ENCODE measurements at regions not wholly inside any gene's neighbourhood (a gene's known extent, or its start where the extent isn't known, plus 50 kb on each side); places are given as distances from the start of the nearest gene placed in this dataset.

DNA sequence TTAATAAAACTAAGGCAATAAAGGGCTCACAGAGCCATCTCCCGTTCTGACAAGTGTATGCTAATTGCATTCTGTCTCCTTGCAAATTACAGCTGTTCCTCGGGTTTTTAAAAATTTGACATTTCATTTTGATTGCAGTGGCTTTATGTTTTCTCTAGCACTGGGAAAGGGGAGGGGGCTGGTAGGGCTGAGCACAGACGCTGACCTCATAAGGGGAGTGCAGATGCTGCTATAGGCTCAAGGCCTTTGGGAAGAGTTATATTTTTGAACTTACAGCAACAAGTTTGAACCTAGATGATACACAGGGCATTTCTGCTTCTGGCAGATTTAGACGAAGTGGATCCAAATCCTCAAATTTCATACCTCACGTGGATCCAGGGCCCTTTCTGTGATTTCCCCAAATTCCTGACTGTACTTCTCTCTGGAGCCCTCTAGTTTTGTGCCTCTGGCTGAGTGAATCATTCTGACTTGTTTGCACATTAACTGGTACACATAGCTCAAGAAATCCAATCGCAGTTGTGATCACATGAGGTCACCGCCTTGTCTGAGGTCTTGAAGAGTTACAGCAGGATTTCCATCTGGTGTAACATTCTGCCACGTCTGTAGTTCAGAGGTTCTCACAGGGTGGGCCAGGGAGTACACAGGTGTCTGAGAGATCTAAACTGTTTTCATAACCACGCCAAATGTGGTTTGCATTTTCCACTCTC, 230.3 kb downstream of the C1orf94 start:
- no peak for DNase-seq (ENCODE audit: low spot score)
- TF ChIP-seq, protein P1, sequence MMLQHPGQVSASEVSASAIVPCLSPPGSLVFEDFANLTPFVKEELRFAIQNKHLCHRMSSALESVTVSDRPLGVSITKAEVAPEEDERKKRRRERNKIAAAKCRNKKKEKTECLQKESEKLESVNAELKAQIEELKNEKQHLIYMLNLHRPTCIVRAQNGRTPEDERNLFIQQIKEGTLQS (IDR thresholded peaks at IDR 0.05): no peak
- TF ChIP-seq NR2F2 (IDR thresholded peaks at IDR 0.05): no peak
- no peak for TF ChIP-seq FOXA1 (IDR thresholded peaks at IDR 0.05)
- TF ChIP-seq HNF4A (conservative IDR thresholded peaks at IDR 0.05): no peak
- TF ChIP-seq EGR1 (IDR thresholded peaks at IDR 0.05; ENCODE audit: low read depth in 2 of 2): no peak
- TF ChIP-seq, protein P2, sequence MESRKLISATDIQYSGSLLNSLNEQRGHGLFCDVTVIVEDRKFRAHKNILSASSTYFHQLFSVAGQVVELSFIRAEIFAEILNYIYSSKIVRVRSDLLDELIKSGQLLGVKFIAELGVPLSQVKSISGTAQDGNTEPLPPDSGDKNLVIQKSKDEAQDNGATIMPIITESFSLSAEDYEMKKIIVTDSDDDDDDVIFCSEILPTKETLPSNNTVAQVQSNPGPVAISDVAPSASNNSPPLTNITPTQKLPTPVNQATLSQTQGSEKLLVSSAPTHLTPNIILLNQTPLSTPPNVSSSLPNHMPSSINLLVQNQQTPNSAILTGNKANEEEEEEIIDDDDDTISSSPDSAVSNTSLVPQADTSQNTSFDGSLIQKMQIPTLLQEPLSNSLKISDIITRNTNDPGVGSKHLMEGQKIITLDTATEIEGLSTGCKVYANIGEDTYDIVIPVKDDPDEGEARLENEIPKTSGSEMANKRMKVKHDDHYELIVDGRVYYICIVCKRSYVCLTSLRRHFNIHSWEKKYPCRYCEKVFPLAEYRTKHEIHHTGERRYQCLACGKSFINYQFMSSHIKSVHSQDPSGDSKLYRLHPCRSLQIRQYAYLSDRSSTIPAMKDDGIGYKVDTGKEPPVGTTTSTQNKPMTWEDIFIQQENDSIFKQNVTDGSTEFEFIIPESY (IDR thresholded peaks at IDR 0.05): no peak
- no peak for TF ChIP-seq YY1 (IDR thresholded peaks at IDR 0.05)
- TF ChIP-seq HNF4G (IDR thresholded peaks at IDR 0.05): no peak
- TF ChIP-seq, protein P3, sequence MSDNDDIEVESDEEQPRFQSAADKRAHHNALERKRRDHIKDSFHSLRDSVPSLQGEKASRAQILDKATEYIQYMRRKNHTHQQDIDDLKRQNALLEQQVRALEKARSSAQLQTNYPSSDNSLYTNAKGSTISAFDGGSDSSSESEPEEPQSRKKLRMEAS (IDR thresholded peaks at IDR 0.05): no peak
- TF ChIP-seq, protein P4, sequence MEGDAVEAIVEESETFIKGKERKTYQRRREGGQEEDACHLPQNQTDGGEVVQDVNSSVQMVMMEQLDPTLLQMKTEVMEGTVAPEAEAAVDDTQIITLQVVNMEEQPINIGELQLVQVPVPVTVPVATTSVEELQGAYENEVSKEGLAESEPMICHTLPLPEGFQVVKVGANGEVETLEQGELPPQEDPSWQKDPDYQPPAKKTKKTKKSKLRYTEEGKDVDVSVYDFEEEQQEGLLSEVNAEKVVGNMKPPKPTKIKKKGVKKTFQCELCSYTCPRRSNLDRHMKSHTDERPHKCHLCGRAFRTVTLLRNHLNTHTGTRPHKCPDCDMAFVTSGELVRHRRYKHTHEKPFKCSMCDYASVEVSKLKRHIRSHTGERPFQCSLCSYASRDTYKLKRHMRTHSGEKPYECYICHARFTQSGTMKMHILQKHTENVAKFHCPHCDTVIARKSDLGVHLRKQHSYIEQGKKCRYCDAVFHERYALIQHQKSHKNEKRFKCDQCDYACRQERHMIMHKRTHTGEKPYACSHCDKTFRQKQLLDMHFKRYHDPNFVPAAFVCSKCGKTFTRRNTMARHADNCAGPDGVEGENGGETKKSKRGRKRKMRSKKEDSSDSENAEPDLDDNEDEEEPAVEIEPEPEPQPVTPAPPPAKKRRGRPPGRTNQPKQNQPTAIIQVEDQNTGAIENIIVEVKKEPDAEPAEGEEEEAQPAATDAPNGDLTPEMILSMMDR (IDR thresholded peaks at IDR 0.05; ENCODE audit: low read depth, low read length, missing input control): no peak
- no peak for TF ChIP-seq RAD21 (IDR thresholded peaks at IDR 0.05)
- no peak for TF ChIP-seq RXRA (IDR thresholded peaks at IDR 0.05)
- TF ChIP-seq, protein P5, sequence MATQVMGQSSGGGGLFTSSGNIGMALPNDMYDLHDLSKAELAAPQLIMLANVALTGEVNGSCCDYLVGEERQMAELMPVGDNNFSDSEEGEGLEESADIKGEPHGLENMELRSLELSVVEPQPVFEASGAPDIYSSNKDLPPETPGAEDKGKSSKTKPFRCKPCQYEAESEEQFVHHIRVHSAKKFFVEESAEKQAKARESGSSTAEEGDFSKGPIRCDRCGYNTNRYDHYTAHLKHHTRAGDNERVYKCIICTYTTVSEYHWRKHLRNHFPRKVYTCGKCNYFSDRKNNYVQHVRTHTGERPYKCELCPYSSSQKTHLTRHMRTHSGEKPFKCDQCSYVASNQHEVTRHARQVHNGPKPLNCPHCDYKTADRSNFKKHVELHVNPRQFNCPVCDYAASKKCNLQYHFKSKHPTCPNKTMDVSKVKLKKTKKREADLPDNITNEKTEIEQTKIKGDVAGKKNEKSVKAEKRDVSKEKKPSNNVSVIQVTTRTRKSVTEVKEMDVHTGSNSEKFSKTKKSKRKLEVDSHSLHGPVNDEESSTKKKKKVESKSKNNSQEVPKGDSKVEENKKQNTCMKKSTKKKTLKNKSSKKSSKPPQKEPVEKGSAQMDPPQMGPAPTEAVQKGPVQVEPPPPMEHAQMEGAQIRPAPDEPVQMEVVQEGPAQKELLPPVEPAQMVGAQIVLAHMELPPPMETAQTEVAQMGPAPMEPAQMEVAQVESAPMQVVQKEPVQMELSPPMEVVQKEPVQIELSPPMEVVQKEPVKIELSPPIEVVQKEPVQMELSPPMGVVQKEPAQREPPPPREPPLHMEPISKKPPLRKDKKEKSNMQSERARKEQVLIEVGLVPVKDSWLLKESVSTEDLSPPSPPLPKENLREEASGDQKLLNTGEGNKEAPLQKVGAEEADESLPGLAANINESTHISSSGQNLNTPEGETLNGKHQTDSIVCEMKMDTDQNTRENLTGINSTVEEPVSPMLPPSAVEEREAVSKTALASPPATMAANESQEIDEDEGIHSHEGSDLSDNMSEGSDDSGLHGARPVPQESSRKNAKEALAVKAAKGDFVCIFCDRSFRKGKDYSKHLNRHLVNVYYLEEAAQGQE (IDR thresholded peaks at IDR 0.05): no peak
- TF ChIP-seq SP1 (IDR thresholded peaks at IDR 0.05): no peak
- TF ChIP-seq FOXA2 (IDR thresholded peaks at IDR 0.05): no peak
- TF ChIP-seq GABPA (IDR thresholded peaks at IDR 0.05 in 1 of 2, conservative IDR thresholded peaks at IDR 0.05 in 1 of 2): no peak
- TF ChIP-seq TAF1 (conservative IDR thresholded peaks at IDR 0.05): no peak
- no peak for TF ChIP-seq JUND (IDR thresholded peaks at IDR 0.05)

More for the DNA sequence above, 230.3 kb downstream of the C1orf94 start:
- H3K9ac ChIP-seq (ENCODE audit: low read depth in 1 of 2, low read length in 2 of 2): no peak overlapping the region
- WGBS: 66% methylated on average over 9 of the region's 9 CpGs
- no peak overlapping the region for H3K4me3 ChIP-seq (ENCODE audit: low read depth in 1 of 3, low read length in 3 of 3)
- H3K4me1 ChIP-seq (ENCODE audit: control insufficient read depth in 4 of 4, insufficient read depth in 4 of 4, low read length in 3 of 4): peaks cover 0 to 5% (median 0%) of the 10 kb centered on the region in 4 donors
- no peaks in the 10 kb centered on the region for H3K36me3 ChIP-seq (ENCODE audit: control insufficient read depth in 4 of 4, insufficient read depth in 3 of 4, low read depth in 1 of 4, low read length in 3 of 4)
- no peaks in the 10 kb centered on the region for H3K27me3 ChIP-seq (ENCODE audit: control insufficient read depth in 4 of 4, insufficient read depth in 4 of 4, low read length in 3 of 4)
- peaks cover 0 to 4% (median 2%) of the 10 kb centered on the region in 4 donors for H3K9me3 ChIP-seq (ENCODE audit: control insufficient read depth in 4 of 4, low read length in 3 of 4)
- H3K27ac ChIP-seq (ENCODE audit: low read depth in 1 of 2, low read length in 2 of 2): no peak overlapping the region

All from liver (tissue), 8 donors.